ENCODE measurements at regions not wholly inside any gene's neighbourhood (a gene's known extent, or its start where the extent isn't known, plus 50 kb on each side); places are given as distances from the start of the nearest gene placed in this dataset.
"Not testable (repeated sequence)": the region's sequence is repeated elsewhere in the genome, so short reads cannot be mapped to it uniquely, and the experiment has no call there.

- in situ Hi-C loops (cut with HindIII; ENCODE audit: low pct_unique_long_range_greater_than_20kb, low sequenced_read_pairs) = no loop called here
- no peak for DNase-seq (ENCODE audit: low read depth in 1 of 2, low spot score in 1 of 2)
- no peak for TF ChIP-seq JUND (IDR thresholded peaks at IDR 0.05; ENCODE audit: low read depth)
Observed at GRCh38 chr18:28439870-28440269, 262.9 kb upstream of the CDH2 start.

- TF ChIP-seq JUND (IDR thresholded peaks at IDR 0.05; ENCODE audit: low read depth) = no peak
Observed at GRCh38 chr18:28438381-28438780, 261.5 kb upstream of the CDH2 start.

GRCh38 chr18:28432339-28432738, 255.4 kb upstream of the CDH2 start:
- no peak for DNase-seq (ENCODE audit: low read depth in 1 of 2, low spot score in 1 of 2)
- TF ChIP-seq JUND (IDR thresholded peaks at IDR 0.05; ENCODE audit: low read depth) = no peak
- in situ Hi-C loops (cut with HindIII; ENCODE audit: low pct_unique_long_range_greater_than_20kb, low sequenced_read_pairs) = no loop called here

More at GRCh38 chr18:28438381-28438780, 261.5 kb upstream of the CDH2 start:
- DNase-seq (ENCODE audit: low read depth in 1 of 2, low spot score in 1 of 2) = no peak
- in situ Hi-C loops (cut with HindIII; ENCODE audit: low pct_unique_long_range_greater_than_20kb, low sequenced_read_pairs) = no loop called here

- no peak for TF ChIP-seq JUND (IDR thresholded peaks at IDR 0.05; ENCODE audit: low read depth)
- no peak for DNase-seq (ENCODE audit: low read depth in 1 of 2, low spot score in 1 of 2)
- in situ Hi-C loops (cut with HindIII; ENCODE audit: low pct_unique_long_range_greater_than_20kb, low sequenced_read_pairs) = no loop called here
Observed at GRCh38 chr18:28425886-28426285, 249.0 kb upstream of the CDH2 start.

GRCh38 chr18:28422577-28422976, 245.6 kb upstream of the CDH2 start:
- TF ChIP-seq JUND (IDR thresholded peaks at IDR 0.05; ENCODE audit: low read depth) = no peak
- DNase-seq (ENCODE audit: low read depth in 1 of 2, low spot score in 1 of 2) = no peak
- in situ Hi-C loops (cut with HindIII; ENCODE audit: low pct_unique_long_range_greater_than_20kb, low sequenced_read_pairs) = no loop called here

GRCh38 chr18:28421950-28422349, 245.0 kb upstream of the CDH2 start:
- in situ Hi-C loops (cut with HindIII; ENCODE audit: low pct_unique_long_range_greater_than_20kb, low sequenced_read_pairs); DNase-seq (ENCODE audit: low read depth in 1 of 2, low spot score in 1 of 2): not testable (repeated sequence)

GRCh38 chr18:28412521-28412920, 235.6 kb upstream of the CDH2 start:
- TF ChIP-seq JUND (IDR thresholded peaks at IDR 0.05; ENCODE audit: low read depth) = no peak
- DNase-seq (ENCODE audit: low read depth in 1 of 2, low spot score in 1 of 2) = no peak
- in situ Hi-C loops (cut with HindIII; ENCODE audit: low pct_unique_long_range_greater_than_20kb, low sequenced_read_pairs) = no loop called here

GRCh38 chr18:28411806-28412205, 234.9 kb upstream of the CDH2 start:
- in situ Hi-C loops (cut with HindIII; ENCODE audit: low pct_unique_long_range_greater_than_20kb, low sequenced_read_pairs) = no loop called here
- DNase-seq (ENCODE audit: low read depth in 1 of 2, low spot score in 1 of 2) = peak in 1 of 2 experiments; percentile 25
- no peak for TF ChIP-seq JUND (IDR thresholded peaks at IDR 0.05; ENCODE audit: low read depth)

- no peak for TF ChIP-seq JUND (IDR thresholded peaks at IDR 0.05; ENCODE audit: low read depth)
- in situ Hi-C loops (cut with HindIII; ENCODE audit: low pct_unique_long_range_greater_than_20kb, low sequenced_read_pairs) = no loop called here
- DNase-seq (ENCODE audit: low read depth in 1 of 2, low spot score in 1 of 2) = no peak
Observed at GRCh38 chr18:28409811-28410210, 232.9 kb upstream of the CDH2 start.

- DNase-seq (ENCODE audit: low read depth in 1 of 2, low spot score in 1 of 2) = no peak
- in situ Hi-C loops (cut with HindIII; ENCODE audit: low pct_unique_long_range_greater_than_20kb, low sequenced_read_pairs) = no loop called here
- no peak for TF ChIP-seq JUND (IDR thresholded peaks at IDR 0.05; ENCODE audit: low read depth)
Observed at GRCh38 chr18:28408528-28408927, 231.6 kb upstream of the CDH2 start.

GRCh38 chr18:28407681-28408080, 230.8 kb upstream of the CDH2 start:
- DNase-seq (ENCODE audit: low read depth in 1 of 2, low spot score in 1 of 2) = no peak
- in situ Hi-C loops (cut with HindIII; ENCODE audit: low pct_unique_long_range_greater_than_20kb, low sequenced_read_pairs) = no loop called here
- no peak for TF ChIP-seq JUND (IDR thresholded peaks at IDR 0.05; ENCODE audit: low read depth)

GRCh38 chr18:28406533-28406932, 229.6 kb upstream of the CDH2 start:
- no peak for DNase-seq (ENCODE audit: low read depth in 1 of 2, low spot score in 1 of 2)
- TF ChIP-seq JUND (IDR thresholded peaks at IDR 0.05; ENCODE audit: low read depth) = no peak
- in situ Hi-C loops (cut with HindIII; ENCODE audit: low pct_unique_long_range_greater_than_20kb, low sequenced_read_pairs) = no loop called here

GRCh38 chr18:28404694-28405093, 227.8 kb upstream of the CDH2 start:
- no peak for TF ChIP-seq JUND (IDR thresholded peaks at IDR 0.05; ENCODE audit: low read depth)
- in situ Hi-C loops (cut with HindIII; ENCODE audit: low pct_unique_long_range_greater_than_20kb, low sequenced_read_pairs) = no loop called here
- no peak for DNase-seq (ENCODE audit: low read depth in 1 of 2, low spot score in 1 of 2)

- no peak for DNase-seq (ENCODE audit: low read depth in 1 of 2, low spot score in 1 of 2)
- no peak for TF ChIP-seq JUND (IDR thresholded peaks at IDR 0.05; ENCODE audit: low read depth)
- in situ Hi-C loops (cut with HindIII; ENCODE audit: low pct_unique_long_range_greater_than_20kb, low sequenced_read_pairs) = no loop called here
Observed at GRCh38 chr18:28399781-28400362, 222.9 kb upstream of the CDH2 start.
